MM.1S (cell line): ENCODE measurements at regions not wholly inside any gene's neighbourhood (a gene's known extent, or its start where the extent isn't known, plus 50 kb on each side); places are given as distances from the start of the nearest gene placed in this dataset.

Source experiments
- DNase-seq: peaks from one replicate; pipeline ENCODE4 v3.0.0-alpha.2; 2015
- H2AFZ ChIP-seq: fragments of 300-600 bp; sonication (generic); 2 replicates; pipeline ENCODE4 v1.6.0; 2016; ENCODE audit warnings: antibody characterized with exemption, low read length
- H3F3A ChIP-seq: fragments of 300-600 bp; sonication (generic); 2 replicates; pipeline ENCODE4 v1.6.1; 2016; ENCODE audit warnings: mild to moderate bottlenecking, antibody characterized with exemption, low read length, moderate library complexity, mixed read lengths; ENCODE audit not compliant: insufficient read depth
- H3K27ac ChIP-seq: fragments of 300-600 bp; sonication (generic); 2 replicates; pipeline ENCODE4 v1.5.1; 2016; ENCODE audit warnings: mild to moderate bottlenecking, low read length
- H3K27me3 ChIP-seq: fragments of 300-600 bp; sonication (generic); replicated peaks from 2 replicates; pipeline ENCODE4 v1.6.0; 2016; ENCODE audit warnings: low read length; ENCODE audit not compliant: insufficient read depth
- H3K36me3 ChIP-seq: fragments of 300-600 bp; sonication (generic); replicated peaks from 2 replicates; pipeline ENCODE4 v1.6.1; 2016; ENCODE audit warnings: mild to moderate bottlenecking, low read length, mixed read lengths; ENCODE audit not compliant: insufficient read depth
- H3K4me1 ChIP-seq: fragments of 300-600 bp; sonication (generic); 2 replicates; pipeline ENCODE4 v1.6.1; 2016; ENCODE audit warnings: low read length, mixed read lengths
- H3K4me2 ChIP-seq: fragments of 300-600 bp; sonication (generic); 2 replicates; pipeline ENCODE4 v1.6.0; 2016; ENCODE audit warnings: low read depth, low read length
- H3K4me3 ChIP-seq: fragments of 300-600 bp; sonication (generic); 2 replicates; pipeline ENCODE4 v1.5.1; 2016; ENCODE audit warnings: low read length, mixed read lengths
- H3K79me2 ChIP-seq: fragments of 300-600 bp; sonication (generic); 2 replicates; pipeline ENCODE4 v1.6.1; 2016; ENCODE audit warnings: mixed run types, low read length, mixed read lengths
- H3K9ac ChIP-seq: fragments of 300-600 bp; sonication (generic); 2 replicates; pipeline ENCODE4 v1.6.1; 2016; ENCODE audit warnings: low read length, mixed read lengths
- H3K9me2 ChIP-seq: fragments of 300-600 bp; sonication (generic); replicated peaks from 2 replicates; pipeline ENCODE4 v1.6.1; 2016; ENCODE audit warnings: mild to moderate bottlenecking, low read length, mixed read lengths; ENCODE audit not compliant: insufficient read depth
- H3K9me3 ChIP-seq: fragments of 300-600 bp; sonication (generic); replicated peaks from 2 replicates; pipeline ENCODE4 v1.6.1; 2016; ENCODE audit warnings: mild to moderate bottlenecking, low read length, mixed read lengths; ENCODE audit not compliant: insufficient read depth
- H4K20me1 ChIP-seq: fragments of 300-600 bp; sonication (generic); 2 replicates; pipeline ENCODE4 v1.6.1; 2016; ENCODE audit warnings: mild to moderate bottlenecking, low read length, moderate library complexity, mixed read lengths; ENCODE audit not compliant: insufficient read depth
- EZH2 ChIP-seq: fragments of 300-600 bp; sonication (generic); optimal IDR thresholded peaks from 2 replicates; pipeline ENCODE3; 2017; ENCODE audit warnings: low read depth, mild to moderate bottlenecking, antibody characterized with exemption, low read length, mixed read lengths
- EZH2phosphoT487 ChIP-seq: fragments of 300-600 bp; sonication (generic); IDR thresholded peaks from 2 replicates; pipeline ENCODE4 v1.6.1; 2018; ENCODE audit warnings: antibody characterized with exemption, low read length
- TF ChIP-seq, protein P1 (sequence below): fragments of 300-600 bp; sonication (generic); IDR thresholded peaks from 2 replicates; pipeline ENCODE4 v1.5.1; 2016; ENCODE audit warnings: antibody characterized with exemption, low read length, mixed read lengths

DNA sequence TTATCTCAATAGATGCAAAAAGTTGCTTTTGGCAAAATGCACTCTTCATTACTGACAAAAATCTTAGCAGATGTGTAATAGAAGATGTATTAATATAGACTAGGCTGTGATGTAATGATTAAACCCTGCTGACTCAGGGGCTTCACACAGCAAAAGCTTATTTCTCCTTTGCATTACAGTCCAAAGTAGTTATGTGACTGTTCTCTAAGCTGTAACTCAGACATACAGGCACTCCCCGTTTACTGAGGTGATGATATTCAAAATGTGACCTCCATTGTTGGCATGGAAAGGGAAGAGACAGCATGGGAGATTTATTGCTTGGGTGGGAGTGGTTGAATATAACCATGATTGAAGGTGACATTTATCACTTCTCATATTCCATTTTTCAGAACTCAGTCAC, 331.5 kb downstream of the SNAPC1 start:
- TF ChIP-seq EZH2 (no peak), EZH2phosphoT487 (no peak)
- TF ChIP-seq, protein P1, sequence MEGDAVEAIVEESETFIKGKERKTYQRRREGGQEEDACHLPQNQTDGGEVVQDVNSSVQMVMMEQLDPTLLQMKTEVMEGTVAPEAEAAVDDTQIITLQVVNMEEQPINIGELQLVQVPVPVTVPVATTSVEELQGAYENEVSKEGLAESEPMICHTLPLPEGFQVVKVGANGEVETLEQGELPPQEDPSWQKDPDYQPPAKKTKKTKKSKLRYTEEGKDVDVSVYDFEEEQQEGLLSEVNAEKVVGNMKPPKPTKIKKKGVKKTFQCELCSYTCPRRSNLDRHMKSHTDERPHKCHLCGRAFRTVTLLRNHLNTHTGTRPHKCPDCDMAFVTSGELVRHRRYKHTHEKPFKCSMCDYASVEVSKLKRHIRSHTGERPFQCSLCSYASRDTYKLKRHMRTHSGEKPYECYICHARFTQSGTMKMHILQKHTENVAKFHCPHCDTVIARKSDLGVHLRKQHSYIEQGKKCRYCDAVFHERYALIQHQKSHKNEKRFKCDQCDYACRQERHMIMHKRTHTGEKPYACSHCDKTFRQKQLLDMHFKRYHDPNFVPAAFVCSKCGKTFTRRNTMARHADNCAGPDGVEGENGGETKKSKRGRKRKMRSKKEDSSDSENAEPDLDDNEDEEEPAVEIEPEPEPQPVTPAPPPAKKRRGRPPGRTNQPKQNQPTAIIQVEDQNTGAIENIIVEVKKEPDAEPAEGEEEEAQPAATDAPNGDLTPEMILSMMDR, result no peak

DNA sequence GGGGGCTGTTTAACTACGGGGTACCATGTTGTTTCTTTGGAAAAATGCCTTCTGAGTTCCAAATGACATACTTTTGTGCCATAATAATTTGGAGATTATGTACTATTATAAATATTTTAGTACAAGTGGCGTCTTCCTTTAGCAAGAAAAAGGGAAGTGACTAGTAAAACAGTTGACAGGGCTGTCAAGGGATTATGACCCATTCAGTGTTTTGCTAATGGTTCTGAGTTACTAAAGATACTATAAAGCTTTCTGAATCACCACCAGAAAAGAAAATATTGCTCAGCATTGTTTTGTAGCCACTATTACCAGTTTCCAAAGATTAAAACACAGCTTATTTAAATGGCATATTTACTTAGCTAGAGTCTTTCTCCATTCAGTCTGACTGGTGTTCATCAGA, 334.9 kb downstream of the SNAPC1 start:
- Histone ChIP-seq H3K9me2 (no peaks in the 10 kb centered on the region), H3K9me3 (no peaks in the 10 kb centered on the region), H3K79me2 (no peaks in the 10 kb centered on the region), H3K4me3 (no peak overlapping the region), H2AFZ (no peak overlapping the region), H3K4me1 (no peaks in the 10 kb centered on the region), H3K36me3 (no peaks in the 10 kb centered on the region), H3F3A (no peaks in the 10 kb centered on the region), H3K27me3 (no peaks in the 10 kb centered on the region), H3K27ac (no peak overlapping the region), H4K20me1 (no peaks in the 10 kb centered on the region), H3K9ac (no peak overlapping the region), H3K4me2 (no peak overlapping the region)
- no peak for TF ChIP-seq EZH2phosphoT487
- TF ChIP-seq, protein P1, result no peak
- TF ChIP-seq EZH2, result no peak
- DNase-seq, result no peak

More for the DNA sequence above, 331.5 kb downstream of the SNAPC1 start:
- Histone ChIP-seq H3K36me3 (no peaks in the 10 kb centered on the region), H2AFZ (no peak overlapping the region), H3K4me3 (no peak overlapping the region), H3K9ac (no peak overlapping the region), H3F3A (no peaks in the 10 kb centered on the region), H3K4me1 (no peaks in the 10 kb centered on the region), H4K20me1 (no peaks in the 10 kb centered on the region), H3K4me2 (no peak overlapping the region), H3K9me2 (no peaks in the 10 kb centered on the region), H3K27ac (no peak overlapping the region), H3K27me3 (no peaks in the 10 kb centered on the region), H3K9me3 (no peaks in the 10 kb centered on the region), H3K79me2 (no peaks in the 10 kb centered on the region)
- no peak for DNase-seq

DNA sequence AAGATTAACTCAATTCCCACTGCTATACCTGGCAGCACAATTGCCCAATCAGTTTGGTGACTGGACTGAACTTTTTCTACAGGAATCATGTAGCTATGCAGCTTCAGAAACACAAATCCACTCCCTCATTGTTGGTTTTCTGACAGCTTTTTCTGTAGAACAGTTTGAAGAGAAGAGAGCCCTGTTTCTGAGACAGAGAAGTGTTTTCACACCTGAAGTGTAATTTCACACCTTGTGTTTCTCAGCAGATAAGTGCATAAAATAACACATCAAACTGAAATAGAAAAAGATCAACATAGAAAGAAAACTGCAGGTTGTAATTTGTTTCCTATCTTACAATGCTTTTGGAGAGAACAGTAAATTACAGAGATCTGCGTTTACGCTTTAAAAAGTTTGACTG, 335.6 kb downstream of the SNAPC1 start:
- Histone ChIP-seq H3K4me1 (no peaks in the 10 kb centered on the region), H3K79me2 (no peaks in the 10 kb centered on the region), H3K9me3 (no peaks in the 10 kb centered on the region), H3K27ac (no peak overlapping the region), H2AFZ (no peak overlapping the region), H3K36me3 (no peaks in the 10 kb centered on the region), H4K20me1 (no peaks in the 10 kb centered on the region), H3K4me3 (no peak overlapping the region), H3F3A (no peaks in the 10 kb centered on the region), H3K9ac (no peak overlapping the region), H3K27me3 (no peaks in the 10 kb centered on the region), H3K9me2 (no peaks in the 10 kb centered on the region), H3K4me2 (no peak overlapping the region)
- TF ChIP-seq EZH2phosphoT487 (no peak), EZH2 (no peak)
- TF ChIP-seq, protein P1, result no peak
- DNase-seq, result no peak
